ENCODE measurements at regions not wholly inside any gene's neighbourhood (a gene's known extent, or its start where the extent isn't known, plus 50 kb on each side); places are given as distances from the start of the nearest gene placed in this dataset.

- TF ChIP-seq, protein P1, sequence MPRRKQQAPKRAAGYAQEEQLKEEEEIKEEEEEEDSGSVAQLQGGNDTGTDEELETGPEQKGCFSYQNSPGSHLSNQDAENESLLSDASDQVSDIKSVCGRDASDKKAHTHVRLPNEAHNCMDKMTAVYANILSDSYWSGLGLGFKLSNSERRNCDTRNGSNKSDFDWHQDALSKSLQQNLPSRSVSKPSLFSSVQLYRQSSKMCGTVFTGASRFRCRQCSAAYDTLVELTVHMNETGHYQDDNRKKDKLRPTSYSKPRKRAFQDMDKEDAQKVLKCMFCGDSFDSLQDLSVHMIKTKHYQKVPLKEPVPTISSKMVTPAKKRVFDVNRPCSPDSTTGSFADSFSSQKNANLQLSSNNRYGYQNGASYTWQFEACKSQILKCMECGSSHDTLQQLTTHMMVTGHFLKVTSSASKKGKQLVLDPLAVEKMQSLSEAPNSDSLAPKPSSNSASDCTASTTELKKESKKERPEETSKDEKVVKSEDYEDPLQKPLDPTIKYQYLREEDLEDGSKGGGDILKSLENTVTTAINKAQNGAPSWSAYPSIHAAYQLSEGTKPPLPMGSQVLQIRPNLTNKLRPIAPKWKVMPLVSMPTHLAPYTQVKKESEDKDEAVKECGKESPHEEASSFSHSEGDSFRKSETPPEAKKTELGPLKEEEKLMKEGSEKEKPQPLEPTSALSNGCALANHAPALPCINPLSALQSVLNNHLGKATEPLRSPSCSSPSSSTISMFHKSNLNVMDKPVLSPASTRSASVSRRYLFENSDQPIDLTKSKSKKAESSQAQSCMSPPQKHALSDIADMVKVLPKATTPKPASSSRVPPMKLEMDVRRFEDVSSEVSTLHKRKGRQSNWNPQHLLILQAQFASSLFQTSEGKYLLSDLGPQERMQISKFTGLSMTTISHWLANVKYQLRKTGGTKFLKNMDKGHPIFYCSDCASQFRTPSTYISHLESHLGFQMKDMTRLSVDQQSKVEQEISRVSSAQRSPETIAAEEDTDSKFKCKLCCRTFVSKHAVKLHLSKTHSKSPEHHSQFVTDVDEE (CRISPR knock-in tag; IDR thresholded peaks at IDR 0.05): no peak
- no peak for TF ChIP-seq PPARA (CRISPR knock-in tag; IDR thresholded peaks at IDR 0.05; ENCODE audit: borderline replicate concordance)
Observed at GRCh38 chr22:48434868-48435250, 1392.8 kb downstream of the BRD1 start (continued).

GRCh38 chr22:48434156-48434867, 1393.4 kb downstream of the BRD1 start:
- no peak for ATAC-seq
- TF ChIP-seq TCF4 (CRISPR knock-in tag; IDR thresholded peaks at IDR 0.05; ENCODE audit: borderline replicate concordance) (no peak), ZFP3 (CRISPR knock-in tag; IDR thresholded peaks at IDR 0.05) (no peak), RARB (CRISPR knock-in tag; IDR thresholded peaks at IDR 0.05) (no peak), BACH2 (CRISPR knock-in tag; IDR thresholded peaks at IDR 0.05; ENCODE audit: borderline replicate concordance) (no peak), SNAI2 (CRISPR knock-in tag; IDR thresholded peaks at IDR 0.05) (no peak), ZFP30 (CRISPR knock-in tag; IDR thresholded peaks at IDR 0.05) (no peak), ISL1 (CRISPR knock-in tag; IDR thresholded peaks at IDR 0.05) (no peak), ZNF8 (CRISPR knock-in tag; IDR thresholded peaks at IDR 0.05) (no peak), ZNF70 (CRISPR knock-in tag; IDR thresholded peaks at IDR 0.05) (no peak), OSR1 (CRISPR knock-in tag; IDR thresholded peaks at IDR 0.05) (no peak), GLIS3 (CRISPR knock-in tag; IDR thresholded peaks at IDR 0.05) (no peak)
- TF ChIP-seq, protein P1 (CRISPR knock-in tag; IDR thresholded peaks at IDR 0.05): no peak
- TF ChIP-seq, protein P2, sequence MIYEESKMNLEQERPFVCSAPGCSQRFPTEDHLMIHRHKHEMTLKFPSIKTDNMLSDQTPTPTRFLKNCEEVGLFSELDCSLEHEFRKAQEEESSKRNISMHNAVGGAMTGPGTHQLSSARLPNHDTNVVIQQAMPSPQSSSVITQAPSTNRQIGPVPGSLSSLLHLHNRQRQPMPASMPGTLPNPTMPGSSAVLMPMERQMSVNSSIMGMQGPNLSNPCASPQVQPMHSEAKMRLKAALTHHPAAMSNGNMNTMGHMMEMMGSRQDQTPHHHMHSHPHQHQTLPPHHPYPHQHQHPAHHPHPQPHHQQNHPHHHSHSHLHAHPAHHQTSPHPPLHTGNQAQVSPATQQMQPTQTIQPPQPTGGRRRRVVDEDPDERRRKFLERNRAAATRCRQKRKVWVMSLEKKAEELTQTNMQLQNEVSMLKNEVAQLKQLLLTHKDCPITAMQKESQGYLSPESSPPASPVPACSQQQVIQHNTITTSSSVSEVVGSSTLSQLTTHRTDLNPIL (CRISPR knock-in tag; IDR thresholded peaks at IDR 0.05; ENCODE audit: low read depth): no peak

DNA sequence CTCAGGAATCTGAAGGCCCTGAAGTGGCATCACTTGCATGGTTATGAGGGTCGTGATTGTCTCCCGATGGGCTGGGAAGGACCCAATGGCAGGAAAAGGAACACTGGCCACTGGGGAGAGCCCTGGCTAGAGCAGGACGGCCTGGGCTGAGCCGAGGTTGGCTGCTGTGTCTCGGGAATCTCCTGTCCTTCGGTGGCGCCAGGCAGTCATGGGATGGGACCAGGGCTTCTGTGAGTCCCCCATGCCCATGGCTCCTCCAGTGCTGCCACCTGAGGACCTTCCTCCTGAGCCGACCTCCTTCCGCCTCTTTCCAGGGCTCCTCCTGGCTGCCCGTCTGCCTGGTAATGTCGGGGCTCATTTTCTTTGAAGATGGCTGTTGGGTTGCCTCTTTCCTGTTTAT, 1394.0 kb downstream of the BRD1 start:
- no peak for TF ChIP-seq RARB (CRISPR knock-in tag; IDR thresholded peaks at IDR 0.05)
- TF ChIP-seq ZNF565 (CRISPR knock-in tag; conservative IDR thresholded peaks at IDR 0.05; ENCODE audit: low read depth): no peak
- no peak for TF ChIP-seq BACH2 (CRISPR knock-in tag; IDR thresholded peaks at IDR 0.05; ENCODE audit: borderline replicate concordance)
- no peak for TF ChIP-seq ZC3H10 (CRISPR knock-in tag; IDR thresholded peaks at IDR 0.05)
- no peak for TF ChIP-seq ZNF70 (CRISPR knock-in tag; IDR thresholded peaks at IDR 0.05)
- no peak for TF ChIP-seq PPARA (CRISPR knock-in tag; IDR thresholded peaks at IDR 0.05; ENCODE audit: borderline replicate concordance)
- TF ChIP-seq ZNF8 (CRISPR knock-in tag; IDR thresholded peaks at IDR 0.05): no peak
- TF ChIP-seq ESRRG (CRISPR knock-in tag; IDR thresholded peaks at IDR 0.05): no peak
- no peak for TF ChIP-seq ARNTL (CRISPR knock-in tag; IDR thresholded peaks at IDR 0.05; ENCODE audit: borderline replicate concordance, low read depth)
- no peak for TF ChIP-seq ISL1 (CRISPR knock-in tag; IDR thresholded peaks at IDR 0.05)
- no peak for TF ChIP-seq GLIS3 (CRISPR knock-in tag; IDR thresholded peaks at IDR 0.05)
- no peak for TF ChIP-seq CSRNP3 (CRISPR knock-in tag; IDR thresholded peaks at IDR 0.05)
- TF ChIP-seq OSR1 (CRISPR knock-in tag; IDR thresholded peaks at IDR 0.05): no peak
- TF ChIP-seq, protein P1 (CRISPR knock-in tag; IDR thresholded peaks at IDR 0.05): no peak
- no peak for TF ChIP-seq TCF4 (CRISPR knock-in tag; IDR thresholded peaks at IDR 0.05; ENCODE audit: borderline replicate concordance)
- no peak for ATAC-seq

Measured in SK-N-SH treated with all-trans-retinoic acid at 6 μM for 48 hours (cell line).